Skeletal muscle satellite cell (primary cell): ENCODE measurements at regions not wholly inside any gene's neighbourhood (a gene's known extent, or its start where the extent isn't known, plus 50 kb on each side); places are given as distances from the start of the nearest gene placed in this dataset.

Source experiments
- H3K27me3 ChIP-seq: 2 replicates; pipeline ENCODE4 v1.7.0; 2013; ENCODE audit warnings: low read length; ENCODE audit not compliant: control insufficient read depth, insufficient read depth
- H3K36me3 ChIP-seq: 2 replicates; pipeline ENCODE4 v1.7.0; 2013; ENCODE audit warnings: mild to moderate bottlenecking, control low read depth, low read length; ENCODE audit not compliant: insufficient read depth
- H3K4me1 ChIP-seq: 2 replicates; pipeline ENCODE4 v1.7.0; 2013; ENCODE audit warnings: low read length; ENCODE audit not compliant: control insufficient read depth, insufficient read depth
- H3K4me2 ChIP-seq: 2 replicates; pipeline ENCODE4 v1.7.0; 2013; ENCODE audit warnings: mild to moderate bottlenecking, low read length
- H3K4me3 ChIP-seq: 2 replicates; pipeline ENCODE4 v1.7.0; 2013; ENCODE audit warnings: low read length
- H3K9ac ChIP-seq: 2 replicates; pipeline ENCODE4 v1.7.0; 2013; ENCODE audit warnings: mild to moderate bottlenecking, low read depth, low read length, moderate library complexity
- H3K9me3 ChIP-seq: replicated peaks from 2 replicates; pipeline ENCODE4 v1.7.0; 2013; ENCODE audit warnings: mild to moderate bottlenecking, control low read depth, low read length

DNA sequence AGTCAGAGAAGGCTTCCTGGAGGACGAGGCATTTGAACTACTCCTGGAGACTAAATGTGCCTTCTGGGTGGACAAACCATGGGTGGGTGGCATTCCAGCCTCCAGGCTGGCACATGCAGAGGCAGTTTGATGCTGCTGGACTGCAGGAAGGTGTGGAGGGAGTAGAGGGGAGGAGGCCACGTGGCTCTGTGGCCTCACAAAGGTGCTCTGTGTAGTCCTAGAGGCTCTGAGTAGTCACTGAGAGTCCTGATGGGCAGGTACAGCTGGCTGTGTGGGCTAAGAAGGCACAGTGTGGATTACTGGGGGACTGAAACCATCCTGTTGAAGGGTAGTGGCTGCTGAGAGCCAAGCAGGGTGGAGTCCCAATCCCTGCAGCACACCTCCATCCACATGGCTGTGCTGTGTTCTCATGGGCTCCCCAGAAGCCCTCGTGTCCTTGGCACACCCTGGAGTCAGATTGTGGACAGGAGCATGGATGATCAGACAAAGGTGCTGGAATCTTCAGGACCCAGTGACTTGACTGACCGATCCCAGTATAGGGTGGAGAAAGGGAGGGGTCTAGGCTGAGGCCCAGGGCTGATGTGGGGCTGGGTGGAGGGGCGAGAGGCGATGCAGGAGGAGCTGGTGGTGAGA, 87.4 kb upstream of the HS6ST1 start:
- H3K27me3 ChIP-seq, result no peaks in the 10 kb centered on the region
- no peaks in the 10 kb centered on the region for H3K36me3 ChIP-seq
- H3K9ac ChIP-seq, result no peak overlapping the region
- no peak overlapping the region for H3K4me2 ChIP-seq
- no peaks in the 10 kb centered on the region for H3K4me1 ChIP-seq
- H3K4me3 ChIP-seq, result no peak overlapping the region
- H3K9me3 ChIP-seq, result no peaks in the 10 kb centered on the region

DNA sequence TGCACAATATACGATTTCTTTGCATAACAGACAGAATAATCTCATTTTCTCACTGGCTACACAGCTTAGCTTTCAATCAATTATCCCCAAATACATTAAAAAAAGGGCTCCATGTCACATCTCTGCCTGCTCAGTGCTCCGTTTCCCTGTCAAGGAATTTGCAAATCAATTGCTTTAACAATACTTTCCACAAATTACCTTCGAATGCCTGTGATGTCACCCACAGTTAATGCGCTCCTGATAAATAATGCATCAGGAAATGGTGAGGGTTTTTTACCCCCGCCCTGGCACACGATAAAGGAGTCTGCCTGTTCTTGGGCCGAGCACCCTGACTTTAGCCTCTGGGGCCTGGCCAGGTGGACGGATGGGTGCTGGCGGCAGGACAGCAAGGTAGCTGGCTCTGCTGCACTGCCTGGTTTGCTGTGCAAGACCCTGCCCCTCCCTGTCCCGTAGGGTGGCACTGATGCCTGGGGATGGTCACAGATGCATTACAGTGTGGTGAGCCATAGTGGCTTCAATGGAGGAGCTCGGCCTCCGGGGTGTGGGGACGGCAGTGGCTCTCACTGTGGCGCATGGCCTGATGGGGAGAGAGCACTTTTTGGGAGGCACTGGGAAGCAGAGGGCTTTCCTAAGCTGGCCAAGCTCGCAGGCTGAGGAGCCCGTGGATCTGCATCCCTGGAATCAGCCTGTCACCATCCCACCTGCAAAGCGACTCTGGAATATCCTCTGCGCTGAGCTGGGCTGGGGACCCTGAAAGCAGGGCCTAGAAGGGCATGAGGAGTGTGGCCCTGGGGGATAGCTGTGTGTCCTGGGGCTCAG, 88.3 kb upstream of the HS6ST1 start:
- Histone ChIP-seq H3K9me3 (no peaks in the 10 kb centered on the region), H3K4me1 (no peaks in the 10 kb centered on the region), H3K36me3 (no peaks in the 10 kb centered on the region), H3K27me3 (no peaks in the 10 kb centered on the region), H3K4me3 (no peak overlapping the region), H3K4me2 (no peak overlapping the region), H3K9ac (no peak overlapping the region)

DNA sequence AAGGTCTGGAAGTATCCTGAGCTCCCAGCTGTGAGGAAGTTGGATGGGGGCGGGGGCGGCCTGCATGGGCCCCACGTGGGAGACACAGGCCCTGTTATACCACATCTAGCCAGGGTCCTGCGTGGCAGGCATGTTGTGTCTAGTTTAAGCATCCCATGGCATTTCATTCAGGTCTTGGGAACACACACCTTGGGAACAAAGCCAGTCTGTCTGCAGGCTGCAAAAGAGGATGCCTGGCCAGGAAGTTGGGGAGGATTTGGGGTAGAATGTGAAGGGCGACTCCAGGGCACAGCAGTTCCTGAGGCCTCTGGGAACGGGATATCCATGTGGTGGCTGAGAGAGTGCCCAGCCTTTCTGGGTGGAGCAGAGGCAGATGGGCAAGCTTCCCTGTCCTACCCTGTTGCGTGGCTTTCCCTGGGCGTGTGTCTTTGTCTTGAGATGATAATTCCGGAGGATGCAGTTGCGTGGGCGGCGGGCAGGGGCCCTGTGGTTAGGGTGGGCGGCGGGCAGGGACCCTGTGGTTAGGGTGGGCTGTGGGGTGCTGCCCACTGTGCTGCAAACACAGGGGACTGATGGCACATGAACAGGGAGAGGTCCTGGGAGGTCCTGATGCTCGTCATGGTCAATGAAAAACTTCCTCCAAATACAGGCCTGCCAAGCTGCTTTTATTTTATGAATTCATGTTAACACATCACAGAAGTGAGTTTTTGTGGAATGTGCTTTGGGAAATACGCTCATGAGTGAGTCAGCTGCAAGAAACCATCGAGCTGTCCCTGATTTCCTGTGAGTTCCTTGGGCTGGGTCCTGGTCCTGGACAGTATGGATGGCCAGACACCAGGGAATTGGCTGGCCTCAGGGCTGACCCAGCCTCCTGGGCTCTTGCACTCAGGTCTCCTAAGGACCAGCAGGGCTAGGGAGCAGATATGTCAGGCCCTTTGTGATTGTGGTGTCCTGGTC, 90.0 kb upstream of the HS6ST1 start:
- no peak overlapping the region for H3K4me3 ChIP-seq
- H3K9ac ChIP-seq, result no peak overlapping the region
- no peaks in the 10 kb centered on the region for H3K4me1 ChIP-seq

DNA sequence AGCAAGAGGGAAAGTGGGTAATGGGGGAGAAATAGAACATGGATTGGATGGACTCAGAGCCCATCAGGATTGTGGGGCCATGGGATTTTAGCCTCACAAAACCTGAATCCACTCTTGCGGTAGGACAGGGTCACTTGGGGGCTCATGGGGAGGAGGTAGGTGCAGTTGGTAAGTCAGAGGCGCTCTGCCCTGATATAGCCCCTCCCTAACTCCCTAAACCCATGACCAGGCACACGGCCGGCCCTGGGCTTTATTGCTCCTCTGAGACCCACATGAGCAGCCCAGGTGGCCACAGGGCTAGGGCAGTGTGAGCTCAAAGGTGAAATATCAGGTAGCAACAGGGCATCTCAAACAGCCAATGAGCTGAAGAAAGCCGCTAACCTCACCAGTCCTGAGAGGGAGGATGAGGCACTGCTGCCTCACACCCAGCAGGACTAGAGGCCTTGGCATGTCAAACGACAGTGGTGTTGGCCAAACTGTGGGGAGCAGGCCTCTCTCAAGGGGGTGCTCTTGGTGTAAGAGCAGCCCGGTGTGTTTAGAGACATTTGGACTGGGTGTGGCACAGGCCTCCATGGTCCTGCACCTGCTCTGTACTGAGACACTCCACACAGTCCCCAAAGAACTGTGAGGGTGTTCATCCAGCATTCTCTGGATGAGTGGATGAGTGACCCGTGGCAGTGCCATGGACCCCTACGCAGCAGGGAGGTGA, 90.8 kb upstream of the HS6ST1 start:
- H3K4me1 ChIP-seq, result no peaks in the 10 kb centered on the region
- H3K9me3 ChIP-seq, result no peaks in the 10 kb centered on the region
- no peak overlapping the region for H3K9ac ChIP-seq
- H3K27me3 ChIP-seq, result no peaks in the 10 kb centered on the region
- H3K36me3 ChIP-seq, result no peaks in the 10 kb centered on the region
- no peak overlapping the region for H3K4me3 ChIP-seq
- H3K4me2 ChIP-seq, result no peak overlapping the region

More for the DNA sequence above, 90.0 kb upstream of the HS6ST1 start:
- Histone ChIP-seq H3K4me2 (no peak overlapping the region), H3K27me3 (no peaks in the 10 kb centered on the region), H3K36me3 (no peaks in the 10 kb centered on the region), H3K9me3 (no peaks in the 10 kb centered on the region)

DNA sequence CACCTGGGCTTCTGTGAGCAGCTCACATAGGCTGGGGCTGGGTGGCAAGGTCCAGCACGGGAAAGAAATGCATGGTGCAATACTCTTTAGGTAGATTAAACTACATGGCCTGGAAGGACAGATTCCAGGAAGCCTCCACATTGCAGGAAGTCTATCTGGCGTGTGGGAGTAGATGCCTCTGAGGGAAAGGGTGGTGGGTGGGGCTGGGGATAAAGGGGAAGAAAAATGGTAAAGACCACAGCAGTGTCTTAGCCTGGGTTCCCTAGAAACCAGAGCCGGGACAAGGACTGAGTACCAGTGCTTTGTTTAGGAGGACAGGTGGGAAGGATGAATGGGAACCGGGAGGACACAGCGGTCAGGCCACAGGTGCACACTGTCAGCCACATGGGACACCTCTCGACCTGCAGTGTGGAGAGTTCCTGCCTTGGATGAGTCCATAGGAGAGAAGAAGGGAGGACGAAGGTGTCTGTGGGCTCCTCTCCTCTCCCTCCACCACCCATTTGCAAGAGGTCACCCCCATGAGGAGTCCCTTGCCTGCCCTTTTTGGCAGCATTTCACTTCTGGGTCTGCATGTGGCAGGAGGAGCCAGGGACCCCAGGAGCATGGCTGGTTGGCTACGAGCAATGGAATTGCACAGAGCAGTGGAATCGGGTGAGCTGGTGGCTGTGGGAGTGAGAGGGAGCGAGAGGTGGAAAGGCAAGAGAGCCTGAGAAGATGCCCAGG, 91.5 kb upstream of the HS6ST1 start:
- Histone ChIP-seq H3K9me3 (no peaks in the 10 kb centered on the region), H3K4me3 (no peak overlapping the region), H3K4me2 (no peak overlapping the region), H3K36me3 (no peaks in the 10 kb centered on the region), H3K27me3 (no peaks in the 10 kb centered on the region), H3K4me1 (no peaks in the 10 kb centered on the region), H3K9ac (no peak overlapping the region)

DNA sequence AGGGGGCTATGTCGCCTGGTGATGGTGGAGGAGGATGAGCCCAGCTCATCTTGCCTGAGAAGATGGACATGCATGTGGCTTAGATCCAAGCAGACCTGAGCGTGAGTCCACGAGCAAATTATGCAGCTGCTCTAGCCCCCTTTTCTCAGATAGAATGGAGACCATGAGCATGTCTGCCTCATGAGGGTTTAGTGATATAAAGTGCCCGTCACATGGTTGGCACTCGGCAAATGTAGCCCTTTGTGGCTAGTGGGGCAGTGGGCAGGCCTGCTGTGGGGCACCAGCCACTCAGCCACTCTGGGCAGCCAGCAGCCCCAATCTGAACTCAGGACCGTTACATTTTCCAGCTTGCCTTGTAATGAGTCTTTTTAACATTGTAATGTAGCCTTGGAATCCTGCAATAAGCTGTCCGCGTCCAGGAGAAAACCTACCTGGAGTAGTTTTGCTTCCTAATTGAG, 92.1 kb upstream of the HS6ST1 start:
- no peaks in the 10 kb centered on the region for H3K4me1 ChIP-seq
- no peak overlapping the region for H3K4me2 ChIP-seq
- no peak overlapping the region for H3K4me3 ChIP-seq
- H3K9me3 ChIP-seq, result no peaks in the 10 kb centered on the region
- no peaks in the 10 kb centered on the region for H3K36me3 ChIP-seq
- H3K9ac ChIP-seq, result no peak overlapping the region
- no peaks in the 10 kb centered on the region for H3K27me3 ChIP-seq

DNA sequence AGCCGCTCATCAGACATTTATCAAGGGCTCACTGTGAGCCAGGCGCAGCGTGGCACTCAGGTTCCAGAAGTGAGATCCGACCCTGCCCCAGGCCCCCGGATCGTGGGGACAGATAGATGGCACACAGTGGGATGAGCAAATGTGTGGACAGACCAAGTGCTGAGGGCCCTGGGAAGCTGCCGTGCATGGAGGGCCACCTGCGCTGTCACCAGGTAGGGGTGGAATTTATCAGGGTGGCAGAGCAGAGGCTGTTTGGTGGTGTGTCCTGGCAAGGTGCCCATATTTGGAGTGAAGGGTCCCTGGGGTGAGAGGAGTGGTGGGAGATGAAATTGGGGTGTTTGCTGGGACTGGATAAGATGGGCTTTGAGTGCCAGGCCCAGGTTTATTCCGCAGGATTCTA, 92.8 kb upstream of the HS6ST1 start:
- Histone ChIP-seq H3K4me2 (no peak overlapping the region), H3K36me3 (no peaks in the 10 kb centered on the region), H3K9ac (no peak overlapping the region), H3K9me3 (no peaks in the 10 kb centered on the region), H3K4me1 (no peaks in the 10 kb centered on the region), H3K4me3 (no peak overlapping the region), H3K27me3 (no peaks in the 10 kb centered on the region)

DNA sequence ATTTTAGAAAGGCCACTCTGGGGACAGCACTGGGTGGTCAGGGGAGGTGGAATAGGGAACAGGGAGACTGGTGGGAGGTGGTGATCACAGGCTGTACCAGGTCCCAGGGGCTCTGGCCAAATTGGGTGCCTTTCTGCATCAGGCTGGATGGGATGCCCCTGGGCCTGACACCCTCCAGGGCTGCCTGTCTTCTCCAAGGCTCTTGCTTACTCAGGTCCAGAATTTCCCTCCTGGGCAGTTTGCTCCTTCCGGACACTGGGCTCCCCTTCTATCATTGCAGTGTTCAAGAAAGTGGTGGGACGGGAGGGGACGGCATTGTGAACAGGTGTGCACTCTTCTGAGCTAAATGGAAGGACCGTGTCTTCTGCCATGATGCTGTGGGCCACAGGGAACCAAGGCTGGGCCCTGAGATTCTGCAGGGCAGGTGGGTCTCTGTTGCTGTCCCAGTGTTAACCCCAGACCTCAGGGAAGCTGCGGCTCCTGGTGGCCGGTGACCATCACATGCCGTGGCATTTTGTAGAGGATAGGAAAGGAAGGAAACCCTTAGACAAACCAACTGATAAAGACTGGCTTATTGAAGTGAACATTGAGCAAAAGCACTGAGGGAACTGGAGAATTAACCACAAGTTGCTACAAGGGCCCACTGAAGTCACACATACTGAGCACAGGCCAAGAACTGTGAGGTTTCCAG, 93.7 kb upstream of the HS6ST1 start:
- Histone ChIP-seq H3K27me3 (no peaks in the 10 kb centered on the region), H3K4me1 (no peaks in the 10 kb centered on the region), H3K36me3 (no peaks in the 10 kb centered on the region), H3K9me3 (no peaks in the 10 kb centered on the region), H3K4me3 (no peak overlapping the region), H3K4me2 (no peak overlapping the region), H3K9ac (no peak overlapping the region)

DNA sequence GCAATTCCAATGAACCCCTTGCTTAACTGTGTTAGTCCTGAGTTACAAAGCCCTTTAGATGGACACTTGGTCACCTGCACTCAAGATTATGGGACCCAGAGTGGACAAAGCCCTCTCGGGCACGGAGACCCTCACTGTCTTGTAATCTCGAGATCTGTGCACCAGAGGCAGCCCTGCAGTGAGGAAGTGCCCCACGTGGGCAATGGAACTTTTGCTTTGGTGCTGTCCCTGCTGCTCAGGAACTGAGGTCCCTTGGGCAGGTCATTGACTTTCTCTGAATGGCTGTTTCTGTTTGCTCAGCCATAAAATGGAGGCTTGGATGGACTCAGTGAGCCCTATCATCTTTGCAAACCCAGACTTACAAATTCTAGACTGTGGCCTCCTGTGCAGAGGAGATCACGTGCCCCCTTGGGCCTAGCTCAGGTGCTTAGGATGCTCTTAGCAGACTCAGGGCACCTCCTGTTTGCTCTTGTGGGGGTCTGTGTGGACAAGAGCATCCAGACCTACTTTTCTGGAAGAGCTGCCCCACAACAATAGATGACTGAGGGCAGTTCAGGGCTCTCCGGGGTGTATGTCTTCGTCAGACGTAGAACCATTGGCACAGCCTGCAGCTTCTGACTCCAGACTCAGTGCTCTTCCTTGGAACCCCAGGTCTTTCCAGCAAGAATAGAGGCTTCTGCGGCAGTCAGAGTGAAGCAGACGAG, 94.5 kb upstream of the HS6ST1 start:
- Histone ChIP-seq H3K4me2 (no peak overlapping the region), H3K4me1 (no peaks in the 10 kb centered on the region), H3K27me3 (no peaks in the 10 kb centered on the region), H3K9ac (no peak overlapping the region), H3K4me3 (no peak overlapping the region), H3K36me3 (no peaks in the 10 kb centered on the region), H3K9me3 (no peaks in the 10 kb centered on the region)
